ENCODE measurements at regions not wholly inside any gene's neighbourhood (a gene's known extent, or its start where the extent isn't known, plus 50 kb on each side); places are given as distances from the start of the nearest gene placed in this dataset.

DNA sequence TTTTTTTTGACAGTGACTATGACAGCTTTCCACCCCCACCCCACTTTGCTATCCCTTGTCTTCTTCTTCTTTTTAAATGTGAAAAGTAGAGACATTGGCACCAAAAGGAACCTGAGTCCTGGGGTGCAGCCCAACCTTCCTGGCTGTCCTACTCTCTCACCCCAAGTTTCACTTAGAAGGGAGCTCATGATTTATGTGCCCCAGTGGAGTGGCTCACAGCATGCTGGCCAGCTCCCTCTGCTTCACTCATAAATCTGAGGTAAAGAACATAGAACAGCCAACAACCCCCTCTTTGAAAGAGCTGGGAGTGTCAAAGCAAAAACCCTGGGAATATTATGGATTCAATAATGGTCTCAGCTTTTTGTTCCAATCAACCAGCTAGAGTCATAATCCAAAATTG is 196.3 kb upstream of the DAPK1 start:
- no peak overlapping the region for H4K5ac ChIP-seq (ENCODE audit: insufficient read length, low read depth, low read length)
- no peak overlapping the region for H2BK20ac ChIP-seq (ENCODE audit: low read depth, low read length, poor library complexity, severe bottlenecking)
- H2BK15ac ChIP-seq (ENCODE audit: low read depth, low read length), result no peak overlapping the region
- H3K56ac ChIP-seq (ENCODE audit: insufficient read length, low read depth, low read length), result no peak overlapping the region
- no peak overlapping the region for H3K23ac ChIP-seq (ENCODE audit: insufficient read length, low read depth, low read length)
- no peaks in the 10 kb centered on the region for H3K4me1 Mint-ChIP-seq
- TF ChIP-seq, protein P1, sequence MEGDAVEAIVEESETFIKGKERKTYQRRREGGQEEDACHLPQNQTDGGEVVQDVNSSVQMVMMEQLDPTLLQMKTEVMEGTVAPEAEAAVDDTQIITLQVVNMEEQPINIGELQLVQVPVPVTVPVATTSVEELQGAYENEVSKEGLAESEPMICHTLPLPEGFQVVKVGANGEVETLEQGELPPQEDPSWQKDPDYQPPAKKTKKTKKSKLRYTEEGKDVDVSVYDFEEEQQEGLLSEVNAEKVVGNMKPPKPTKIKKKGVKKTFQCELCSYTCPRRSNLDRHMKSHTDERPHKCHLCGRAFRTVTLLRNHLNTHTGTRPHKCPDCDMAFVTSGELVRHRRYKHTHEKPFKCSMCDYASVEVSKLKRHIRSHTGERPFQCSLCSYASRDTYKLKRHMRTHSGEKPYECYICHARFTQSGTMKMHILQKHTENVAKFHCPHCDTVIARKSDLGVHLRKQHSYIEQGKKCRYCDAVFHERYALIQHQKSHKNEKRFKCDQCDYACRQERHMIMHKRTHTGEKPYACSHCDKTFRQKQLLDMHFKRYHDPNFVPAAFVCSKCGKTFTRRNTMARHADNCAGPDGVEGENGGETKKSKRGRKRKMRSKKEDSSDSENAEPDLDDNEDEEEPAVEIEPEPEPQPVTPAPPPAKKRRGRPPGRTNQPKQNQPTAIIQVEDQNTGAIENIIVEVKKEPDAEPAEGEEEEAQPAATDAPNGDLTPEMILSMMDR (conservative IDR thresholded peaks at IDR 0.05), result no peak
- H3K27me3 ChIP-seq (ENCODE audit: insufficient read depth, low read length), result no peaks in the 10 kb centered on the region
- no peaks in the 10 kb centered on the region for H3K9me3 ChIP-seq (ENCODE audit: control insufficient read depth, low read depth, low read length)
- H3K9ac ChIP-seq (ENCODE audit: extremely low read depth, insufficient read length, low read length), result no peak overlapping the region
- H2BK5ac ChIP-seq (ENCODE audit: insufficient read length, low read length), result no peak overlapping the region
- no peaks in the 10 kb centered on the region for H3K4me1 ChIP-seq (ENCODE audit: insufficient read depth, low read length)
- no peaks in the 10 kb centered on the region for H3K9me3 Mint-ChIP-seq
- H3K36me3 Mint-ChIP-seq (ENCODE audit: insufficient read depth in 1 of 3, low read depth in 3 of 3), result no peaks in the 10 kb centered on the region
- no peak overlapping the region for H2BK120ac ChIP-seq (ENCODE audit: low read depth, low read length, poor library complexity, severe bottlenecking)
- no peak for DNase-seq
- H2BK12ac ChIP-seq (ENCODE audit: insufficient read length, low read depth, low read length), result no peak overlapping the region
- H3K4me3 Mint-ChIP-seq, result no peak overlapping the region
- no peaks in the 10 kb centered on the region for H3K27me3 Mint-ChIP-seq (ENCODE audit: low read depth)
- no peak overlapping the region for H2AFZ ChIP-seq (ENCODE audit: low read length)
- H3K4ac ChIP-seq (ENCODE audit: low read depth, low read length), result no peak overlapping the region
- H3K18ac ChIP-seq (ENCODE audit: insufficient read length, low read depth, low read length), result no peak overlapping the region
- no peak overlapping the region for H4K91ac ChIP-seq (ENCODE audit: insufficient read length, low read depth, low read length)
- no peak overlapping the region for H2AK5ac ChIP-seq (ENCODE audit: insufficient read length, low read length)
- no peak overlapping the region for H3T11ph ChIP-seq (ENCODE audit: low read length)
- no peaks in the 10 kb centered on the region for H4K20me1 ChIP-seq (ENCODE audit: control insufficient read depth, insufficient read depth, insufficient read length)
- no peak overlapping the region for H3K14ac ChIP-seq (ENCODE audit: insufficient read depth, low read length)
- H3K79me1 ChIP-seq (ENCODE audit: insufficient read depth, low read depth, low read length, poor library complexity, severe bottlenecking), result no peaks in the 10 kb centered on the region
- no peaks in the 10 kb centered on the region for H3K23me2 ChIP-seq (ENCODE audit: insufficient read length, low read depth, low read length, poor library complexity, severe bottlenecking)
- H3K4me2 ChIP-seq (ENCODE audit: insufficient read depth, insufficient read length, low read length), result no peak overlapping the region
- no peaks in the 10 kb centered on the region for H3K79me2 ChIP-seq (ENCODE audit: insufficient read depth, low read length)
- H3K27ac ChIP-seq (ENCODE audit: insufficient read length, low read depth, low read length), result no peak overlapping the region
- H3K27ac Mint-ChIP-seq, result no peak overlapping the region
- H4K8ac ChIP-seq (replicated peaks; ENCODE audit: insufficient read length, low read depth, low read length), result no peak overlapping the region
